ENCODE measurements at regions not wholly inside any gene's neighbourhood (a gene's known extent, or its start where the extent isn't known, plus 50 kb on each side); places are given as distances from the start of the nearest gene placed in this dataset.

GRCh38 chr20:19950042-19950441 lies 67.1 kb upstream of the NAA20 start:
- DNase-seq (ENCODE audit: low spot score): no peak

- DNase-seq (ENCODE audit: low spot score): no peak
These were observed 64.8 kb upstream of the NAA20 start for GRCh38 chr20:19952392-19952791.

DNA sequence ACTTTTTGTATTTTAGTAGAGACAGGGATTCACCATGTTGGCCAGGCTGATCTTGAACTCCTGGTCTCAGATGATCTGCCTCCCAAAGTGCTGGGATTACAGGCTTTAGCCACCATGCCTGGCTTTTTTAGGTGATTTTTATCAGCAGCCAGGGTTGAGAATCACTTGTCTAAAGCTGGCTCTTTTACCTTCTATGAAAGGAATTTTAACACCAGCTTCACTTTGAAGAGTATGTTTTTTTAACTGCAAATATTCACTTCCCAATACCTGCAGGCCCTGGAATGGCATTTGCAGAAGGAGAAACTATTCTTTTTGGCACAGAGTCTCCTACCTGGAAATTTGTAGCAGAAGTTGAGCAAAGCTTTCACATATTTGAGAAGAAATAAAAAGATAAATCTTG lies 63.6 kb upstream of the NAA20 start:
- DNase-seq (ENCODE audit: low spot score): no peak

- no peak for DNase-seq (ENCODE audit: low spot score)
These were observed 60.2 kb upstream of the NAA20 start for GRCh38 chr20:19956976-19957375.

DNA sequence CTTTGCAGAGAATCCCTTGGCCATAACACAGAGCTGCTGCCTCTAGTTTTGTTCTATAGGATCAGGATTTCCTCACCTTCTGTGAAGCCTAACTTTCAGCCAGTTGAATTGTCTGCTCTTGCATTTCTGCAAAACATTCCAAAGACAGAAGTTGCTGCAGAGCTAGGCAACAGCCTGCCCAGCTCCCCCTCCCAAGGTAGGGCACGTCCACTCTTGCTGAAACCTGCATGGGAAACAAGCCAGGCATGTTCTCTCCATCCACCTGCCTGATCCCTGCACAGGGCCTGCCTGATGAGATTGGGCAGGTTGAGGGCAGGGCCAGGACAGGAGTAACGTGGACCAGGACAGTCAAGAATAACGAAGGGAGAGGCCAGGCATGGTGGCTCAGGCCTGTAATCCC lies 58.9 kb upstream of the NAA20 start:
- no peak for DNase-seq (ENCODE audit: low spot score)

DNA sequence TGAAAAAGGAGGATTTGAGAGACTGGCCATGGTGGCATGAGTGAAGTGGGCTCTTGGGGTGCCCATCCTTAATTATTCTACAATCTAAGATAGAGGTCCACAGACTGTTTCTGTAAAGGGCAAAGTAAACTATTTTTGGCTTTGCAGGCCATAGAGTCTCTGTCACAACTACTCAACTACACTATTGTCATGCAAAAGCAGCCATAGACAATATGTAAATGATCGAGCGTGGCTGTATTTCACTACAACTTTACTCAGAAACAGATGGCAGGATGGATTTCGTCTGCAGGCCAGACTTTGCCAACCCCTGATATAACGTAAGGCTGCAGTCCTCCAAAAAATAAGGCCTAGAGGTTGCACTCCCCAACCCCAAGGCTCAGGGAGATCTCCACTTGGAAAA lies 58.2 kb upstream of the NAA20 start:
- DNase-seq (ENCODE audit: low spot score): no peak

GRCh38 chr20:19960745-19961144 lies 56.4 kb upstream of the NAA20 start:
- DNase-seq (ENCODE audit: low spot score): no peak

DNA sequence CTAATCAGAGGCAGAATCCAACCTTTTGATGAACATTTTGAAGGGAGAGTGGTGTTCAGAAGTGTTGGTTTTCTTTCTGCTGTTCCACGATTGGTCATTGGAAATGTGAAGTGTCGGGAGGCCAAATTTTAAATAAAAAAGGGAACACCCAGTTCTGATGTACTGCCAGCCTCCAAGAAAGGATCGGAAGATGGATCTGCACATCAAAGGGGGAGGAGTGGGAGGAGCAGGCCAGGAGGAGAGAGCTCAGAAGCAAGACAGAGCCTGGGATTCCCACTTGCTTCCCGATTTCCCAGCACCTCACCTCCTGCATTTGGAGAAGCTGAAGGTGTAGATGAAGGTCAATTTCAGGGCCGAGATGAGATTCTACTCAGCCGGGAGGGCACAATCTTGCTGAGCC lies 55.9 kb upstream of the NAA20 start:
- no peak for DNase-seq (ENCODE audit: low spot score)

DNA sequence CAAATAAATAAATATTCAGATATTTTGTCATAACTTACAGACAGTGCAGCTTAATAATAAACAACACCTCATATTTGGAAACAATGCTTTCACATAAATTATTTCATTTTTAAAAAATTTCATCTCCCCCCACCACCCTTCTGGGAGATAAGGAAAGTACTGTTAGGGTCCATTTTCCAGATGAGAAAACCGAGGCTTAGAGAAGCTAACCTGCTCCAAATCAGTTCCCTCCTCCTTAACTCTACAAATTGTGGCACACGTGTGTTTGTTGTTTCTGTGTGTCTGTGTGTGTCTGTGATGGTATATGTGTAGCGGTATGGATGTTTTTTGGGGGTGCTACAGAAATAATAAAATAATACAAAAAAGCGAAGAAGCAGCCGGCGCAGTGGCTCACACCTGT lies 54.2 kb upstream of the NAA20 start:
- no peak for DNase-seq (ENCODE audit: low spot score)

DNA sequence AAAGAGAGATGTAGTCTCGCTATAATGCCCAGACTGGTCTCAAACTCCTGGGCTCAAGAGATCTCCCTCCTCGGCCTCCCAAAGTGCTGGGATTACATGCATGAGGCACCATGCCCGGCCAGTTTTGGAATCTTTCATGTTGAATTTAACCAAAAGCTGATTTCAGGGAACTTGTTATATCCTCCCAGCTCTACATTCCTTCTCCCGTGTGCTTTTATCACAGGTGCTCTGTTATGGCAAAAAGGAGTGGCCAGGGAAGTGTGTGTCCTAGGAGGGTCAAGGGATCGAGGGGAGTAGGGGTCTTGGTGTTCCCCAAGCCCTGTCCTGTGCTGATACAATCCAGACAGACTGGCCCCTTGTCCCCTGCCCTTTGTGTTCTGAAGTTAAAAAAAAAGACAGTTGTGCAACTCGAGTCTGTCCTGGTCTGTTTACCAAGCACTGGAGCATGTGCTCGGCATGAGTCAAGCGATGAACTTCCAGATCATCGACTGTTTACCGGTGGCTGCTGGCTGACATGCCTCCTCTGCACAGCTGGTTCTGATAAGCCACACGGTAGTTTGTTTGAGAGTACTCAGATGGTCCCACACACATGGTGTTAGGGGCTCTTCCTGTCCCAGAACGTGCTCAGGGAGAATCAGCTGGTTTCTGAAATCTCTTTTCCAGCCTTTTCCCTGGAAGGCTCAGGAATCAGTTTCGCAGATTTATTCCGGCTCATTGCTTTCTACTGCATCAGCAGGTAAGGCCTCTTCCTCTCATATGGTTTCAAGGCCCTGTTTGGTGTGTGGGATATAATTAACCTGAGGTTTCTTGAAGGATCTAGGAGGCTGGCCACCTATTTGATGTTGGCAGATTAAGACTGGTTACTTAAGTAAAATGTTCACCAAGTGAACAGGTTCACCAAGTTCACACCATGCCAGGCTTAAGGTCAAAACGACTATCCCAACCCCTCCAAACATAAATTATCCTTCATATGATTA lies 52.6 kb upstream of the NAA20 start:
- no peak for DNase-seq (ENCODE audit: low spot score)

- DNase-seq (ENCODE audit: low spot score): no peak
These were observed 50.3 kb upstream of the NAA20 start for GRCh38 chr20:19966840-19967239.
